ENCODE measurements at regions not wholly inside any gene's neighbourhood (a gene's known extent, or its start where the extent isn't known, plus 50 kb on each side); places are given as distances from the start of the nearest gene placed in this dataset.
"Not testable (repeated sequence)": the region's sequence is repeated elsewhere in the genome, so short reads cannot be mapped to it uniquely, and the experiment has no call there.

GRCh38 chr5:120092649-120093048 lies 371.5 kb upstream of the PRR16 start:
- FAIRE-seq: no peak

GRCh38 chr5:120093178-120093577 lies 370.9 kb upstream of the PRR16 start:
- FAIRE-seq: no peak

- FAIRE-seq: no peak
These were observed 367.7 kb upstream of the PRR16 start for GRCh38 chr5:120096413-120096812.

GRCh38 chr5:120098426-120098825 lies 365.7 kb upstream of the PRR16 start:
- no peak for FAIRE-seq

GRCh38 chr5:120098902-120099535 lies 365.1 kb upstream of the PRR16 start:
- FAIRE-seq: no peak

- FAIRE-seq: no peak
These were observed 362.3 kb upstream of the PRR16 start for GRCh38 chr5:120101771-120102170.

GRCh38 chr5:120103495-120103894 lies 360.6 kb upstream of the PRR16 start:
- FAIRE-seq: no peak

- no peak for FAIRE-seq
These were observed 357.1 kb upstream of the PRR16 start for GRCh38 chr5:120106912-120107525.

- FAIRE-seq: no peak
These were observed 355.4 kb upstream of the PRR16 start for GRCh38 chr5:120108586-120109248.

GRCh38 chr5:120122703-120123102 lies 341.4 kb upstream of the PRR16 start:
- no peak for FAIRE-seq

GRCh38 chr5:120124031-120124430 lies 340.1 kb upstream of the PRR16 start:
- FAIRE-seq: no peak

- FAIRE-seq: peak; percentile 69
These were observed 339.1 kb upstream of the PRR16 start for GRCh38 chr5:120124961-120125360.

GRCh38 chr5:120132347-120132746 lies 331.8 kb upstream of the PRR16 start:
- FAIRE-seq: not testable (repeated sequence)

- no peak for FAIRE-seq
These were observed 329.2 kb upstream of the PRR16 start for GRCh38 chr5:120134944-120135343.

- FAIRE-seq: no peak
These were observed 326.5 kb upstream of the PRR16 start for GRCh38 chr5:120137582-120137981.

- no peak for FAIRE-seq
These were observed 325.1 kb upstream of the PRR16 start for GRCh38 chr5:120139039-120139438.

GRCh38 chr5:120140501-120140900 lies 323.6 kb upstream of the PRR16 start:
- no peak for FAIRE-seq

GRCh38 chr5:120141076-120141475 lies 323.0 kb upstream of the PRR16 start:
- no peak for FAIRE-seq

- no peak for FAIRE-seq
These were observed 317.3 kb upstream of the PRR16 start for GRCh38 chr5:120146787-120147186.

GRCh38 chr5:120147911-120148310 lies 316.2 kb upstream of the PRR16 start:
- FAIRE-seq: not testable (repeated sequence)

GRCh38 chr5:120150770-120151169 lies 313.3 kb upstream of the PRR16 start:
- FAIRE-seq: no peak

GRCh38 chr5:120151181-120151580 lies 312.9 kb upstream of the PRR16 start:
- FAIRE-seq: no peak

- FAIRE-seq: no peak
These were observed 312.3 kb upstream of the PRR16 start for GRCh38 chr5:120151825-120152224.

GRCh38 chr5:120152472-120152871 lies 311.6 kb upstream of the PRR16 start:
- FAIRE-seq: no peak

Measured in A204.1 (cell line).